PFSK-1 (cell line): ENCODE measurements at regions not wholly inside any gene's neighbourhood (a gene's known extent, or its start where the extent isn't known, plus 50 kb on each side); places are given as distances from the start of the nearest gene placed in this dataset.

ENCODE experiments used
- POLR2AphosphoS5 ChIP-seq: IDR thresholded peaks from 2 replicates; pipeline ENCODE4 v1.6.1; 2012; ENCODE audit warnings: low read depth, mild to moderate bottlenecking, control low read depth, low read length, moderate library complexity
- TAF1 ChIP-seq: IDR thresholded peaks from 2 replicates; pipeline ENCODE4 v1.6.1; 2012; ENCODE audit warnings: low read length, control low read depth, borderline replicate concordance; ENCODE audit not compliant: insufficient read depth
- TF ChIP-seq, protein P1 (sequence below), 2 experiments: IDR thresholded peaks; 2 replicates each; pipeline versions ENCODE4 v1.6.1 to v1.8.0; 2011 to 2012; ENCODE audit warnings: low read depth in 2 of 2, low read length in 2 of 2, control low read depth in 1 of 2, inconsistent platforms in 1 of 2, mild to moderate bottlenecking in 1 of 2, moderate library complexity in 1 of 2; ENCODE audit not compliant: insufficient read depth in 1 of 2

DNA sequence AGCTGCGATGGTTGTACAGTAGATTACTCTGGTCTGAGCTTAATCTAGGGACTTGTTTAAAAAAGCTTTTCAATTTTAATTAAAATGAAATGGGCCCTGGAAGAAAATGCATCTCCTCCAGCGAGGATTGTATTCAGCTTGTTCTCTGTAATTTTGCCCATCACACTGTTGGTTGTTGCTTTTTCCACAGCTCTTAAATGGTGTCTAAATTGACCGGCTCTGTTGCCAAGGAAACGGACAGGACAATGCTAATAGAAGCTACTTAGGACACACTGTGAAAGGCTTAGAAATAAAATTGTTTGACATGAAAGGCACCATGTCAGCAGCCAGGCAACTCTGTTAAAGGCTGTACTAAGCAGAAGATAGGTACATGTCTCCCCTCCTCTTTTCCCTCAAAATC, 116.7 kb upstream of the NRSN1 start:
- TF ChIP-seq, protein P1, sequence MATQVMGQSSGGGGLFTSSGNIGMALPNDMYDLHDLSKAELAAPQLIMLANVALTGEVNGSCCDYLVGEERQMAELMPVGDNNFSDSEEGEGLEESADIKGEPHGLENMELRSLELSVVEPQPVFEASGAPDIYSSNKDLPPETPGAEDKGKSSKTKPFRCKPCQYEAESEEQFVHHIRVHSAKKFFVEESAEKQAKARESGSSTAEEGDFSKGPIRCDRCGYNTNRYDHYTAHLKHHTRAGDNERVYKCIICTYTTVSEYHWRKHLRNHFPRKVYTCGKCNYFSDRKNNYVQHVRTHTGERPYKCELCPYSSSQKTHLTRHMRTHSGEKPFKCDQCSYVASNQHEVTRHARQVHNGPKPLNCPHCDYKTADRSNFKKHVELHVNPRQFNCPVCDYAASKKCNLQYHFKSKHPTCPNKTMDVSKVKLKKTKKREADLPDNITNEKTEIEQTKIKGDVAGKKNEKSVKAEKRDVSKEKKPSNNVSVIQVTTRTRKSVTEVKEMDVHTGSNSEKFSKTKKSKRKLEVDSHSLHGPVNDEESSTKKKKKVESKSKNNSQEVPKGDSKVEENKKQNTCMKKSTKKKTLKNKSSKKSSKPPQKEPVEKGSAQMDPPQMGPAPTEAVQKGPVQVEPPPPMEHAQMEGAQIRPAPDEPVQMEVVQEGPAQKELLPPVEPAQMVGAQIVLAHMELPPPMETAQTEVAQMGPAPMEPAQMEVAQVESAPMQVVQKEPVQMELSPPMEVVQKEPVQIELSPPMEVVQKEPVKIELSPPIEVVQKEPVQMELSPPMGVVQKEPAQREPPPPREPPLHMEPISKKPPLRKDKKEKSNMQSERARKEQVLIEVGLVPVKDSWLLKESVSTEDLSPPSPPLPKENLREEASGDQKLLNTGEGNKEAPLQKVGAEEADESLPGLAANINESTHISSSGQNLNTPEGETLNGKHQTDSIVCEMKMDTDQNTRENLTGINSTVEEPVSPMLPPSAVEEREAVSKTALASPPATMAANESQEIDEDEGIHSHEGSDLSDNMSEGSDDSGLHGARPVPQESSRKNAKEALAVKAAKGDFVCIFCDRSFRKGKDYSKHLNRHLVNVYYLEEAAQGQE (IDR thresholded peaks at IDR 0.05; ENCODE audit: insufficient read depth in 1 of 2, low read depth in 2 of 2, low read length in 2 of 2), result no peak
- no peak for TF ChIP-seq TAF1
- no peak for TF ChIP-seq POLR2AphosphoS5
